ENCODE measurements at regions not wholly inside any gene's neighbourhood (a gene's known extent, or its start where the extent isn't known, plus 50 kb on each side); places are given as distances from the start of the nearest gene placed in this dataset.

DNA sequence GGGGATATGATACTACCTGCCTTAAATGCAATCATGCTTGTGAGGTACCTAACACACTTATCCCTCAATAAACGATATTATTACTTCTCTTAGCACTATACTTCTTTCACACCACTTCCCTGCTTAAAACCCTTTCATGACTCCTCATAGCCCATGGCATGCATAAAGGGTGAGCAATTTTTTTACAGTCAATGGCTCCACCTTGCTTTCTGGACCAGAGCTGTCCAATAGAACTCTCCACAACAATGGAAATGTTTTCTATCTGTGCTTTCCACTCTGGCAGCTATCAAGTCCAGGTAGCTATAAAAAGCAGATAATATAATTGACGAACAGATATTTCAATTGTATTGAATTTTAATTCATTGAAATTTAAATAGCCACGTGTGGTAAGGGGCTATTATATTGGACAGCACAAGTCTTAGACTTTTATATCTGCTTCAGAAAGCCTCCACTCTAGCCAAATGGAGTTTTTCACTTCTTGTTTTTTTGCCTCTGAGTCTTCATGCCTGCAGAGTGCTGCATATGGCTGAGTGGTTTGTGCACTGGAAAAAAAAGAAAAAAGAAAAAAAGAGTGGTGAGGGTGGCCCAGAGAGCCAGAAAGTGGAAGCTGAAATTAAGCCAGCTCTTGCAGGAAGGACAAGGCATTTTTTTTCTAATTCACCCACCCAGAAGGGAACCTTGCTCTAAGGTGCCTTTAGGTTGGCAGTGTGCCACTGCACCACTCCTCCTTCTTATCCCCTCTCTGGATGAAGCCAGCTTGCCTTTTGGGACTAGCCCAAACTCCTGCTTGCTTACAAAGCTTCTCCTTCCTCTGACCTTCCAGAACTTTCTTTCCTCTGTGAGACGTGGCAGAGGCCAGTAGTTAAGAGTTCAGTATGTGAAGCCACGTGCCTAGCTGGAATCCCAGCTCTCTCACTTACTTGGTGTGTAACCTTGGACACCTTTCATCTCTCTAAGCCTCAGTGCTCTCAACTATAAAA lies 239.0 kb upstream of the LRTM1 start:
- H2AFZ ChIP-seq (ENCODE audit: low read length): no peak overlapping the region
- H3K4me3 ChIP-seq (ENCODE audit: low read length, poor library complexity, severe bottlenecking): no peak overlapping the region
- no peaks in the 10 kb centered on the region for H3F3A ChIP-seq (ENCODE audit: low read depth)
- no peak overlapping the region for H3K4me2 ChIP-seq (ENCODE audit: low read depth, low read length, poor library complexity, severe bottlenecking)
- H3K9ac ChIP-seq (ENCODE audit: low read depth, low read length, poor library complexity, severe bottlenecking): no peak overlapping the region
- H4K20me1 ChIP-seq (ENCODE audit: insufficient read depth, low read length, poor library complexity, severe bottlenecking): no peaks in the 10 kb centered on the region
- H3K79me2 ChIP-seq (ENCODE audit: insufficient read depth, low read length): no peaks in the 10 kb centered on the region
- TF ChIP-seq EZH2phosphoT487 (IDR thresholded peaks at IDR 0.05; ENCODE audit: borderline replicate concordance): no peak
- TF ChIP-seq, protein P1, sequence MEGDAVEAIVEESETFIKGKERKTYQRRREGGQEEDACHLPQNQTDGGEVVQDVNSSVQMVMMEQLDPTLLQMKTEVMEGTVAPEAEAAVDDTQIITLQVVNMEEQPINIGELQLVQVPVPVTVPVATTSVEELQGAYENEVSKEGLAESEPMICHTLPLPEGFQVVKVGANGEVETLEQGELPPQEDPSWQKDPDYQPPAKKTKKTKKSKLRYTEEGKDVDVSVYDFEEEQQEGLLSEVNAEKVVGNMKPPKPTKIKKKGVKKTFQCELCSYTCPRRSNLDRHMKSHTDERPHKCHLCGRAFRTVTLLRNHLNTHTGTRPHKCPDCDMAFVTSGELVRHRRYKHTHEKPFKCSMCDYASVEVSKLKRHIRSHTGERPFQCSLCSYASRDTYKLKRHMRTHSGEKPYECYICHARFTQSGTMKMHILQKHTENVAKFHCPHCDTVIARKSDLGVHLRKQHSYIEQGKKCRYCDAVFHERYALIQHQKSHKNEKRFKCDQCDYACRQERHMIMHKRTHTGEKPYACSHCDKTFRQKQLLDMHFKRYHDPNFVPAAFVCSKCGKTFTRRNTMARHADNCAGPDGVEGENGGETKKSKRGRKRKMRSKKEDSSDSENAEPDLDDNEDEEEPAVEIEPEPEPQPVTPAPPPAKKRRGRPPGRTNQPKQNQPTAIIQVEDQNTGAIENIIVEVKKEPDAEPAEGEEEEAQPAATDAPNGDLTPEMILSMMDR (conservative IDR thresholded peaks at IDR 0.05; ENCODE audit: low read length): no peak
- H3K4me1 ChIP-seq (ENCODE audit: insufficient read depth, low read length, poor library complexity, severe bottlenecking): no peaks in the 10 kb centered on the region
- no peaks in the 10 kb centered on the region for H3K27me3 ChIP-seq (ENCODE audit: insufficient read depth, low read length, poor library complexity, severe bottlenecking)
- no peaks in the 10 kb centered on the region for H3K36me3 ChIP-seq (ENCODE audit: insufficient read depth, low read length)
- no peaks in the 10 kb centered on the region for H3K9me3 ChIP-seq (ENCODE audit: insufficient read depth, low read depth, low read length)
- no peaks in the 10 kb centered on the region for H3K9me2 ChIP-seq (replicated peaks; ENCODE audit: low read depth, low read length)

DNA sequence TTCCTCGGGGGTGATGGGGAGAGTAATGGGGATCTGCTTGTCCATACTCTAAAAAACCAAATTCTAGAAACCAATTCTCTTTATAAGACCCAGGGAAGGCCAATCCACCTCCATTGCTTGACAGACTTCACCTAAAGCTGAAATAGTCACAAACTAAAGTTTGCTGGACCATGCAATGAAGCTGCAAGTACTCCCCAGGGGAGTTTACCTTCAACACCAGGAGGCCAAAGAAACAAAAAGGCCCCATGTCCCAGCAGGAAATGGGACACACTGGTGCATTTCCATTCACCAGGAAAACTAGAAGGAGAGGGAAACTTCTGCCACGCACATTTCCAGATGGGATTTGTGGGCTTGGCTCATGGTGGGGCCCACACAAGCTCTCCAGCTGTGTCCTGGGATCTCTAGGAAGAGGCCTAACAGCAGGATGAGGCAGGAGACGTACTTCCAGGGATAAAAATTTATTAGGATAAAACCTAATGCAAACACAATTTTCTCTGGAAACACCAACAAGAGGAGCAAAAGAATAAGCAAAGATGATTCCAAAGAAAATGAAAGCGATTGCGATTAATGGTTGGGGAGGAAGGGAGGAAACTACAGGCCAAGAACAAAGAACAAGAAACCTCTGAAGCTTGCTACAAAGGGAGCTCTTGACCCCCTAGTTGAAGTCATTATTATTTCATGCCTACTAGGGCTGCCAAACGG lies 238.0 kb upstream of the LRTM1 start:
- no peaks in the 10 kb centered on the region for H4K20me1 ChIP-seq (ENCODE audit: insufficient read depth, low read length, poor library complexity, severe bottlenecking)
- H3K9me2 ChIP-seq (replicated peaks; ENCODE audit: low read depth, low read length): no peaks in the 10 kb centered on the region
- H3K4me2 ChIP-seq (ENCODE audit: low read depth, low read length, poor library complexity, severe bottlenecking): no peak overlapping the region
- H3K36me3 ChIP-seq (ENCODE audit: insufficient read depth, low read length): no peaks in the 10 kb centered on the region
- no peak overlapping the region for H2AFZ ChIP-seq (ENCODE audit: low read length)
- TF ChIP-seq, protein P1 (conservative IDR thresholded peaks at IDR 0.05; ENCODE audit: low read length): no peak
- no peak for TF ChIP-seq EZH2phosphoT487 (IDR thresholded peaks at IDR 0.05; ENCODE audit: borderline replicate concordance)
- peaks cover 3% of the 10 kb centered on the region for H3K4me1 ChIP-seq (ENCODE audit: insufficient read depth, low read length, poor library complexity, severe bottlenecking)
- H3F3A ChIP-seq (ENCODE audit: low read depth): no peaks in the 10 kb centered on the region
- H3K4me3 ChIP-seq (ENCODE audit: low read length, poor library complexity, severe bottlenecking): no peak overlapping the region
- no peaks in the 10 kb centered on the region for H3K27me3 ChIP-seq (ENCODE audit: insufficient read depth, low read length, poor library complexity, severe bottlenecking)
- H3K9me3 ChIP-seq (ENCODE audit: insufficient read depth, low read depth, low read length): no peaks in the 10 kb centered on the region
- H3K9ac ChIP-seq (ENCODE audit: low read depth, low read length, poor library complexity, severe bottlenecking): no peak overlapping the region
- no peaks in the 10 kb centered on the region for H3K79me2 ChIP-seq (ENCODE audit: insufficient read depth, low read length)

DNA sequence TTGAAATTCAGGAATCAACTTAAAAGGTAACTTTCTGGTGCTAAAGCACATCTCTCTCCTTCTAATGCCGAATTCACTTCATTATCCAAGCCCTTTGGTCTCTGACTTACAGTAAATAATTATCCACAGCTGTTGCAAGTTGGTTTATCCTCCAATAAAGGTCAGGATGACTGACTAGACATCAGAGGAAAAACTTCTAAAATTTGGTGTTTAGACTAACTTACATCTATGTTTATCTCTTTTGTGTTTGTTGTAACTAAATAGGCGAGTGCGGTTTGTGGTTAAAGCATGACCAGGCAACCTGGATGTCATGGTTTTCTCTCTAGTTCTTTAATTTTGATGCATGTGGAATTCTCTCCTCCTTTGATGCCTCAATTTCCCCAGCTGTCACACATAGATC lies 237.4 kb upstream of the LRTM1 start:
- TF ChIP-seq EZH2phosphoT487 (IDR thresholded peaks at IDR 0.05; ENCODE audit: borderline replicate concordance): no peak
- H3K4me3 ChIP-seq (ENCODE audit: low read length, poor library complexity, severe bottlenecking): no peak overlapping the region
- no peak overlapping the region for H2AFZ ChIP-seq (ENCODE audit: low read length)
- H3K79me2 ChIP-seq (ENCODE audit: insufficient read depth, low read length): no peaks in the 10 kb centered on the region
- H3F3A ChIP-seq (ENCODE audit: low read depth): no peaks in the 10 kb centered on the region
- H3K36me3 ChIP-seq (ENCODE audit: insufficient read depth, low read length): no peaks in the 10 kb centered on the region
- H3K9me3 ChIP-seq (ENCODE audit: insufficient read depth, low read depth, low read length): no peaks in the 10 kb centered on the region
- no peaks in the 10 kb centered on the region for H3K27me3 ChIP-seq (ENCODE audit: insufficient read depth, low read length, poor library complexity, severe bottlenecking)
- H3K9me2 ChIP-seq (replicated peaks; ENCODE audit: low read depth, low read length): no peaks in the 10 kb centered on the region
- no peak overlapping the region for H3K9ac ChIP-seq (ENCODE audit: low read depth, low read length, poor library complexity, severe bottlenecking)
- no peaks in the 10 kb centered on the region for H4K20me1 ChIP-seq (ENCODE audit: insufficient read depth, low read length, poor library complexity, severe bottlenecking)
- no peak overlapping the region for H3K4me2 ChIP-seq (ENCODE audit: low read depth, low read length, poor library complexity, severe bottlenecking)
- peaks cover 9% of the 10 kb centered on the region for H3K4me1 ChIP-seq (ENCODE audit: insufficient read depth, low read length, poor library complexity, severe bottlenecking)

Data from Loucy (cell line).